ENCODE measurements at regions not wholly inside any gene's neighbourhood (a gene's known extent, or its start where the extent isn't known, plus 50 kb on each side); places are given as distances from the start of the nearest gene placed in this dataset.
"Not testable (repeated sequence)": the region's sequence is repeated elsewhere in the genome, so short reads cannot be mapped to it uniquely, and the experiment has no call there.

GRCh38 chr4:100340512-100341485 lies 150.5 kb upstream of the DDIT4L start:
- ChIA-PET POLR2A (interaction anchor here (0.7 kb wide), 1 partner anchor 41 kb away, joined by 4 read pairs; no protein-coding TSS in a partner anchor), CTCF (no interaction called here)
- TF ChIP-seq CTCF (IDR thresholded peaks at IDR 0.05; ENCODE audit: insufficient read depth, low read depth, low read length), result no peak
- no peaks in the 10 kb centered on the region for H3K36me3 ChIP-seq (ENCODE audit: control insufficient read depth, insufficient read depth, low read length)
- no peak overlapping the region for H3K4me3 ChIP-seq (ENCODE audit: low read depth, low read length)
- DNase-seq (ENCODE audit: low read depth), result peak; percentile 80
- H3K27me3 ChIP-seq (ENCODE audit: control insufficient read depth, insufficient read depth, low read length), result no peaks in the 10 kb centered on the region

GRCh38 chr4:100339870-100340269 lies 149.6 kb upstream of the DDIT4L start:
- no peak for TF ChIP-seq CTCF (IDR thresholded peaks at IDR 0.05; ENCODE audit: insufficient read depth, low read depth, low read length)
- Histone ChIP-seq H3K36me3 (ENCODE audit: control insufficient read depth, insufficient read depth, low read length) (no peaks in the 10 kb centered on the region), H3K27me3 (ENCODE audit: control insufficient read depth, insufficient read depth, low read length) (no peaks in the 10 kb centered on the region), H3K4me3 (ENCODE audit: low read depth, low read length) (no peak overlapping the region)
- DNase-seq (ENCODE audit: low read depth), result no peak
- POLR2A ChIA-PET, result no interaction called here
- CTCF ChIA-PET, result no interaction called here

- POLR2A ChIA-PET; H3K36me3 ChIP-seq (ENCODE audit: control insufficient read depth, insufficient read depth, low read length); H3K4me3 ChIP-seq (ENCODE audit: low read depth, low read length); H3K27me3 ChIP-seq (ENCODE audit: control insufficient read depth, insufficient read depth, low read length); DNase-seq (ENCODE audit: low read depth); CTCF ChIA-PET: not testable (repeated sequence)
These were observed 143.2 kb upstream of the DDIT4L start for GRCh38 chr4:100333491-100333890.

GRCh38 chr4:100317032-100317864 lies 127.0 kb upstream of the DDIT4L start:
- Histone ChIP-seq H3K36me3 (ENCODE audit: control insufficient read depth, insufficient read depth, low read length) (no peaks in the 10 kb centered on the region), H3K27me3 (ENCODE audit: control insufficient read depth, insufficient read depth, low read length) (no peaks in the 10 kb centered on the region), H3K4me3 (ENCODE audit: low read depth, low read length) (no peak overlapping the region)
- DNase-seq (ENCODE audit: low read depth), result no peak
- POLR2A ChIA-PET, result interaction anchor here (0.6 to 0.7 kb wide), 2 partner anchors 30 to 154 kb away, joined by 3 to 11 read pairs; no protein-coding TSS in a partner anchor
- TF ChIP-seq CTCF (IDR thresholded peaks at IDR 0.05; ENCODE audit: insufficient read depth, low read depth, low read length), result no peak
- CTCF ChIA-PET, result interaction anchor here (0.7 to 1.5 kb wide), 4 partner anchors 9 to 28 kb away, joined by 3 to 5 read pairs (median 4); no protein-coding TSS in a partner anchor

GRCh38 chr4:100314057-100314456 lies 123.8 kb upstream of the DDIT4L start:
- H3K27me3 ChIP-seq (ENCODE audit: control insufficient read depth, insufficient read depth, low read length), result no peaks in the 10 kb centered on the region
- H3K36me3 ChIP-seq (ENCODE audit: control insufficient read depth, insufficient read depth, low read length), result no peaks in the 10 kb centered on the region
- ChIA-PET CTCF (interaction anchor here (0.6 kb wide), 1 partner anchor 34 kb away, joined by 3 read pairs; no protein-coding TSS in a partner anchor), POLR2A (interaction anchor here (0.5 kb wide), 1 partner anchor 528 kb away, joined by 4 read pairs; no protein-coding TSS in a partner anchor)
- no peak overlapping the region for H3K4me3 ChIP-seq (ENCODE audit: low read depth, low read length)
- DNase-seq (ENCODE audit: low read depth), result no peak
- TF ChIP-seq CTCF (IDR thresholded peaks at IDR 0.05; ENCODE audit: insufficient read depth, low read depth, low read length), result no peak
